CD4-positive, alpha-beta T cell treated with Interleukin-12 subunit alpha and Interleukin-12 subunit beta, for 1 hour (primary cell): ENCODE measurements at regions not wholly inside any gene's neighbourhood (a gene's known extent, or its start where the extent isn't known, plus 50 kb on each side); places are given as distances from the start of the nearest gene placed in this dataset.

Experiments used
- DNase-seq: peaks from one replicate; pipeline ENCODE4 v3.0.0-alpha.2; 2020

- DNase-seq, result no peak
Observed at GRCh38 chr6:91149246-91149955, 562.5 kb upstream of the MAP3K7 start.

- DNase-seq, result no peak
Observed at GRCh38 chr6:91144126-91144525, 557.3 kb upstream of the MAP3K7 start.

GRCh38 chr6:91142154-91142553, 555.3 kb upstream of the MAP3K7 start:
- no peak for DNase-seq

- no peak for DNase-seq
Observed at GRCh38 chr6:91141346-91141745, 554.5 kb upstream of the MAP3K7 start.

- no peak for DNase-seq
Observed at GRCh38 chr6:91140449-91140848, 553.6 kb upstream of the MAP3K7 start.

- DNase-seq, result no peak
Observed at GRCh38 chr6:91137286-91137685, 550.4 kb upstream of the MAP3K7 start.

- DNase-seq, result no peak
Observed at GRCh38 chr6:91135406-91136103, 548.7 kb upstream of the MAP3K7 start.

GRCh38 chr6:91132461-91132860, 545.6 kb upstream of the MAP3K7 start:
- no peak for DNase-seq

GRCh38 chr6:91130126-91130525, 543.3 kb upstream of the MAP3K7 start:
- no peak for DNase-seq

GRCh38 chr6:91127752-91128151, 540.9 kb upstream of the MAP3K7 start:
- DNase-seq, result no peak

- no peak for DNase-seq
Observed at GRCh38 chr6:91126876-91127275, 540.0 kb upstream of the MAP3K7 start.

GRCh38 chr6:91117550-91117949, 530.7 kb upstream of the MAP3K7 start:
- no peak for DNase-seq

GRCh38 chr6:91114123-91114708, 527.3 kb upstream of the MAP3K7 start:
- DNase-seq, result no peak

- DNase-seq, result no peak
Observed at GRCh38 chr6:91106083-91106482, 519.2 kb upstream of the MAP3K7 start.

- DNase-seq, result no peak
Observed at GRCh38 chr6:91105532-91105931, 518.7 kb upstream of the MAP3K7 start.

- DNase-seq, result no peak
Observed at GRCh38 chr6:91099479-91099878, 512.6 kb upstream of the MAP3K7 start.

GRCh38 chr6:91098006-91098405, 511.1 kb upstream of the MAP3K7 start:
- DNase-seq, result no peak

GRCh38 chr6:91097364-91097763, 510.5 kb upstream of the MAP3K7 start:
- DNase-seq, result no peak

GRCh38 chr6:91094806-91095475, 508.1 kb upstream of the MAP3K7 start:
- DNase-seq, result no peak

- DNase-seq, result no peak
Observed at GRCh38 chr6:91094341-91094740, 507.5 kb upstream of the MAP3K7 start.

GRCh38 chr6:91088976-91089375, 502.1 kb upstream of the MAP3K7 start:
- no peak for DNase-seq

- DNase-seq, result no peak
Observed at GRCh38 chr6:91088515-91088914, 501.6 kb upstream of the MAP3K7 start.

- DNase-seq, result no peak
Observed at GRCh38 chr6:91087908-91088307, 501.0 kb upstream of the MAP3K7 start.

- DNase-seq, result no peak
Observed at GRCh38 chr6:91083211-91083610, 496.3 kb upstream of the MAP3K7 start.
